ENCODE measurements at regions not wholly inside any gene's neighbourhood (a gene's known extent, or its start where the extent isn't known, plus 50 kb on each side); places are given as distances from the start of the nearest gene placed in this dataset.

DNA sequence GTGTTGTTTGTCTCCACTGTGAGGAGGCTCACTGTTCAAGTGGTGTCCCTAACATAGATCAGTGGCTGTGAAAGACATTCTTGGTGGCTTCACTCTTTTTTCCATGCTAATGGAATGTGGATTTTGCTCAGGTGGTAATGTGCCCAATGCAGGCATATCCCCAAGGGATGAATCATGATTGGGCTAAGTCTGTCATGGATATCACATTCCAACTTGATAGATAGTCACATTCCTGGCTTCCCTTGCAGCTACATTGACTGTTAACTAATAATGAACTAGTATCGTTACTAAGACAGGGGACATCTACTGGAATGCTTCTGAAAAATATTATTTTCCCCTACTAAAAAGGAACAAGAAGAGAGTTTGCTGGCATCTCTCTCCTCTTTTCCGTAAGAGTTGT lies 86.3 kb upstream of the SOD1 start:
- TF ChIP-seq, protein P1, sequence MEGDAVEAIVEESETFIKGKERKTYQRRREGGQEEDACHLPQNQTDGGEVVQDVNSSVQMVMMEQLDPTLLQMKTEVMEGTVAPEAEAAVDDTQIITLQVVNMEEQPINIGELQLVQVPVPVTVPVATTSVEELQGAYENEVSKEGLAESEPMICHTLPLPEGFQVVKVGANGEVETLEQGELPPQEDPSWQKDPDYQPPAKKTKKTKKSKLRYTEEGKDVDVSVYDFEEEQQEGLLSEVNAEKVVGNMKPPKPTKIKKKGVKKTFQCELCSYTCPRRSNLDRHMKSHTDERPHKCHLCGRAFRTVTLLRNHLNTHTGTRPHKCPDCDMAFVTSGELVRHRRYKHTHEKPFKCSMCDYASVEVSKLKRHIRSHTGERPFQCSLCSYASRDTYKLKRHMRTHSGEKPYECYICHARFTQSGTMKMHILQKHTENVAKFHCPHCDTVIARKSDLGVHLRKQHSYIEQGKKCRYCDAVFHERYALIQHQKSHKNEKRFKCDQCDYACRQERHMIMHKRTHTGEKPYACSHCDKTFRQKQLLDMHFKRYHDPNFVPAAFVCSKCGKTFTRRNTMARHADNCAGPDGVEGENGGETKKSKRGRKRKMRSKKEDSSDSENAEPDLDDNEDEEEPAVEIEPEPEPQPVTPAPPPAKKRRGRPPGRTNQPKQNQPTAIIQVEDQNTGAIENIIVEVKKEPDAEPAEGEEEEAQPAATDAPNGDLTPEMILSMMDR (conservative IDR thresholded peaks at IDR 0.05; ENCODE audit: low read length) = no peak
- no peak for TF ChIP-seq EZH2phosphoT487 (IDR thresholded peaks at IDR 0.05; ENCODE audit: borderline replicate concordance, low read depth, low read length)
